ENCODE measurements at regions not wholly inside any gene's neighbourhood (a gene's known extent, or its start where the extent isn't known, plus 50 kb on each side); places are given as distances from the start of the nearest gene placed in this dataset.

GRCh38 chr1:72371259-72372035 lies 89.1 kb upstream of the NEGR1 start:
- TF ChIP-seq POLR2AphosphoS5 (IDR thresholded peaks at IDR 0.05): no peak
- no peak for TF ChIP-seq CTCF (IDR thresholded peaks at IDR 0.05)
- no peak for TF ChIP-seq EP300 (IDR thresholded peaks at IDR 0.05)
- TF ChIP-seq POLR2A (IDR thresholded peaks at IDR 0.05): no peak

All from sigmoid colon (tissue), 4 donors.